ENCODE measurements at regions not wholly inside any gene's neighbourhood (a gene's known extent, or its start where the extent isn't known, plus 50 kb on each side); places are given as distances from the start of the nearest gene placed in this dataset.
"Not testable (repeated sequence)": the region's sequence is repeated elsewhere in the genome, so short reads cannot be mapped to it uniquely, and the experiment has no call there.

GRCh38 chr9:30366140-30366539 lies 2018.3 kb upstream of the ACO1 start:
- not testable (repeated sequence) for TF ChIP-seq ZFP1 (CRISPR knock-in tag; IDR thresholded peaks at IDR 0.05); POLR2H (tag; IDR thresholded peaks at IDR 0.05; ENCODE audit: low read depth); HMG20B (CRISPR knock-in tag; IDR thresholded peaks at IDR 0.05)

Measured in K562 (cell line).